Esophagus muscularis mucosa (tissue), 4 donors: ENCODE measurements at regions not wholly inside any gene's neighbourhood (a gene's known extent, or its start where the extent isn't known, plus 50 kb on each side); places are given as distances from the start of the nearest gene placed in this dataset.
A peak's percentile ranks its signal among the peaks of the same experiment; 100 is the strongest.
"Not testable (repeated sequence)": the region's sequence is repeated elsewhere in the genome, so short reads cannot be mapped to it uniquely, and the experiment has no call there.

ENCODE experiments used
- DNase-seq: peaks from one replicate; pipeline ENCODE4 v3.0.0-alpha.2; 2017; ENCODE audit errors: extremely low spot score
- H3K27ac ChIP-seq, 4 donors: fragments of 200-600 bp; sonication (generic); replicated peaks in 1 of 4; 1 replicate in 3 of 4; 2 replicates in 1 of 4; pipeline ENCODE4 v1.5.1; 2016 to 2019; ENCODE audit warnings: mild to moderate bottlenecking in 1 of 4
- H3K27me3 ChIP-seq, 4 donors: fragments of 200-600 bp; sonication (generic); one replicate each; pipeline versions ENCODE4 v1.5.1 to v1.6.0; 2016 to 2019
- H3K36me3 ChIP-seq, 4 donors: fragments of 200-600 bp; sonication (generic); one replicate each; pipeline ENCODE4 v1.5.1; 2016 to 2019
- H3K4me1 ChIP-seq, 4 donors: fragments of 200-600 bp; sonication (generic); one replicate each; pipeline ENCODE4 v1.5.1; 2016 to 2019
- H3K4me3 ChIP-seq, 4 donors: fragments of 200-600 bp; sonication (generic); 1 replicate in 2 of 4; 2 replicates in 2 of 4; pipeline ENCODE4 v1.5.1; 2016 to 2019; ENCODE audit warnings: mild to moderate bottlenecking in 4 of 4, moderate library complexity in 1 of 4
- H3K9me3 ChIP-seq, 4 donors: fragments of 200-600 bp; sonication (generic); 1 replicate in 3 of 4; 2 replicates in 1 of 4; pipeline ENCODE4 v1.5.1; 2016 to 2019
- EP300 ChIP-seq: sonication (generic); formaldehyde crosslinking; IDR thresholded peaks from one replicate; pipeline ENCODE4 v1.6.1; 2017; ENCODE audit warnings: antibody characterized with exemption
- POLR2A ChIP-seq: fragments of 450-650 bp; IDR thresholded peaks from one replicate; pipeline ENCODE4 v1.6.1; 2017; ENCODE audit warnings: antibody characterized with exemption, moderate library complexity, mild to moderate bottlenecking, low read depth
- POLR2AphosphoS5 ChIP-seq, 2 donors: sonication (generic); formaldehyde crosslinking; IDR thresholded peaks; one replicate each; pipeline ENCODE4 v1.6.1; 2017; ENCODE audit warnings: antibody characterized with exemption in 2 of 2
- WGBS: methylation state at CpG from one replicate; pipeline ENCODE4 v1.1.5; 2018; 5-methylcytosine and 5-hydroxymethylcytosine counted together
- intact Hi-C: fragments of 100-400 bp; cut with DNase I; formaldehyde crosslinking; loops from one replicate; pipeline ENCODE4 v1.15.1; 2023
- TF ChIP-seq, protein P1 (sequence below), 3 experiments: fragments of 200-600 bp in 2 of 3; fragments of 450-650 bp in 1 of 3; sonication (generic) in 2 of 3; IDR thresholded peaks; one replicate each; pipeline ENCODE4 v1.5.1; 2017 to 2019; ENCODE audit warnings: antibody characterized with exemption in 3 of 3, mild to moderate bottlenecking in 2 of 3, moderate library complexity in 1 of 3

DNA sequence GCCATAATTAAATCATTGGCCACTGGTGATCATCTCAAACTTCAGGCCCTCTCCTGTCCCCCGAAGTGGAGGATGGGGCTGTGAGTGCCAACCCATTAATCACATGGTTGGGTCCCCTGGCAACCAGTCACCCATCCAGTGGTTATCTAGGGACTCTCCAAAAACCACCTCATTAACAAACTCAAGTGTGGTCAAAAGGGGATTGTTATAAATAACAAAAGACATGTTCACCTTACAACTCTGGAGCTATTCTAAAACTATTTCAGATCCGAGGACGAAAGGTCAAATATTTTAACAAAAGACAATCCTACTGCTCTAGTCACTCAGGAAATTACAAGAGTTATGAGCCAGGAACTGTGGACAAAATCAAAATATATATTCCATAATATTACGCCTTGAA is 60.0 kb upstream of the PRNP start:
- H3K36me3 ChIP-seq, result no peaks in the 10 kb centered on the region
- peaks cover 0 to 3% (median 0%) of the 10 kb centered on the region in 4 donors for H3K27me3 ChIP-seq
- TF ChIP-seq EP300 (no peak), POLR2AphosphoS5 (IDR thresholded peaks at IDR 0.05) (no peak), POLR2A (no peak)
- TF ChIP-seq, protein P1, sequence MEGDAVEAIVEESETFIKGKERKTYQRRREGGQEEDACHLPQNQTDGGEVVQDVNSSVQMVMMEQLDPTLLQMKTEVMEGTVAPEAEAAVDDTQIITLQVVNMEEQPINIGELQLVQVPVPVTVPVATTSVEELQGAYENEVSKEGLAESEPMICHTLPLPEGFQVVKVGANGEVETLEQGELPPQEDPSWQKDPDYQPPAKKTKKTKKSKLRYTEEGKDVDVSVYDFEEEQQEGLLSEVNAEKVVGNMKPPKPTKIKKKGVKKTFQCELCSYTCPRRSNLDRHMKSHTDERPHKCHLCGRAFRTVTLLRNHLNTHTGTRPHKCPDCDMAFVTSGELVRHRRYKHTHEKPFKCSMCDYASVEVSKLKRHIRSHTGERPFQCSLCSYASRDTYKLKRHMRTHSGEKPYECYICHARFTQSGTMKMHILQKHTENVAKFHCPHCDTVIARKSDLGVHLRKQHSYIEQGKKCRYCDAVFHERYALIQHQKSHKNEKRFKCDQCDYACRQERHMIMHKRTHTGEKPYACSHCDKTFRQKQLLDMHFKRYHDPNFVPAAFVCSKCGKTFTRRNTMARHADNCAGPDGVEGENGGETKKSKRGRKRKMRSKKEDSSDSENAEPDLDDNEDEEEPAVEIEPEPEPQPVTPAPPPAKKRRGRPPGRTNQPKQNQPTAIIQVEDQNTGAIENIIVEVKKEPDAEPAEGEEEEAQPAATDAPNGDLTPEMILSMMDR (IDR thresholded peaks at IDR 0.05), result no peak
- no peak for DNase-seq
- H3K4me1 ChIP-seq, result no peaks in the 10 kb centered on the region
- no peak overlapping the region for H3K4me3 ChIP-seq
- H3K9me3 ChIP-seq, result peaks cover 0 to 8% (median 2%) of the 10 kb centered on the region in 4 donors
- H3K27ac ChIP-seq, result no peak overlapping the region
- intact Hi-C loops, result no loop called here
- WGBS, result 63% methylated on average over 4 of the region's 4 CpGs

DNA sequence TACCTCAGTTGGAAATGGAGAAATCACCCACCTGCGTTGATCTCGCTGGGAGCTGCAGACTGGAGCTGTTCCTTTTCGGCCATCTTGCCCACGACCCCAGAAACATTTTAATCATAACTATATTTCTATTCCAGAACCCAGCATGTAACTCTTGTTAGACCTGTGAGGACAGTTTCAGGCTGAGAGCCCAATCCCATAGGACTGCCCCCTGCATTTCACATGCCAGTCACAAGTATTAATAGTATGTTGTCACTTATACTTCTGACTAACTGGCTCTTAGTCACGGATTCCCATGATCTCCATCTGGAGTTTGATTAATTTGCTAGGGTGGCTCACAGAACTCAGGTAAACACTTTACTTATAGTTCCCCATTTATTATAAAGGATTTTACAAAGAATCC is 60.6 kb upstream of the PRNP start:
- TF ChIP-seq, protein P1 (IDR thresholded peaks at IDR 0.05), result no peak
- no peak for TF ChIP-seq POLR2A
- TF ChIP-seq POLR2AphosphoS5 (IDR thresholded peaks at IDR 0.05), result no peak
- TF ChIP-seq EP300, result no peak
- no peaks in the 10 kb centered on the region for H3K36me3 ChIP-seq
- intact Hi-C loops, result no loop called here
- no peak overlapping the region for H3K4me3 ChIP-seq
- WGBS, result 92% methylated on average over 5 of the region's 5 CpGs
- H3K9me3 ChIP-seq, result peaks cover 0 to 8% (median 2%) of the 10 kb centered on the region in 4 donors
- no peaks in the 10 kb centered on the region for H3K4me1 ChIP-seq
- peaks cover 0 to 3% (median 0%) of the 10 kb centered on the region in 4 donors for H3K27me3 ChIP-seq
- H3K27ac ChIP-seq, result no peak overlapping the region
- peak; percentile 29 for DNase-seq

DNA sequence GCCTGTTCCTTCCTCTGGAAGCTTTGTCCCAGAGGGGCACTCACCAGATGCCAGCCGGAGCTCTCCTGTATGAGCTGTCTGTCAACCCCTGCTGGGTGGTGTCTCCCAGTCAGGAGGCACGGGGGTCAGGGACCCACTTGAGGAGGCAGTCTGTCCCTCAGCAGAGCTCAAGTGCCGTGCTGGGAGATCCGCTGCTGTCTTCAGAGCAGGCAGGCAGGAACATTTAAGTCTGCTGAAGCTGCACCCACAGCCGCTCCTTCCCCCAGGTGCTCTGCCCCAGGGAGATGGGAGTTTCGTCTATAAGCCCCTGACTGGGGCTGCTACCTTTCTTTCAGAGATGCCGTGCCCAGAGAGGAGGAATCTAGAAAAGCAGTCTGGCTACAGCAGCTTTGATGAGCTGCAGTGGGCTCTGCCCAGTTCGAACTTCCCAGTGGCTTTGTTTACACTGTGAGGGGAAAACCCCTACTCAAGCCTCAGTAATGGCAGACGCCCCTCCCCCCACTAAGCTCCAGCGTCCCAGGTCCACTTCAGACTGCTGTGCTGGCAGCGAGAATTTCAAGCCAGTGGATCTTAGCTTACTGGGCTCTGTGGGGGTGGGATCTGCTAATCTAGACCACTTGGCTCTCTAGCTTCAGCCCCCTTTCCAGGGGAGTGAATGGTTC is 61.5 kb upstream of the PRNP start:
- H3K4me1 ChIP-seq, intact Hi-C loops, H3K27me3 ChIP-seq, H3K27ac ChIP-seq, H3K9me3 ChIP-seq, H3K4me3 ChIP-seq, DNase-seq, H3K36me3 ChIP-seq: not testable (repeated sequence)
- 85% methylated on average over 8 of the region's 11 CpGs for WGBS

DNA sequence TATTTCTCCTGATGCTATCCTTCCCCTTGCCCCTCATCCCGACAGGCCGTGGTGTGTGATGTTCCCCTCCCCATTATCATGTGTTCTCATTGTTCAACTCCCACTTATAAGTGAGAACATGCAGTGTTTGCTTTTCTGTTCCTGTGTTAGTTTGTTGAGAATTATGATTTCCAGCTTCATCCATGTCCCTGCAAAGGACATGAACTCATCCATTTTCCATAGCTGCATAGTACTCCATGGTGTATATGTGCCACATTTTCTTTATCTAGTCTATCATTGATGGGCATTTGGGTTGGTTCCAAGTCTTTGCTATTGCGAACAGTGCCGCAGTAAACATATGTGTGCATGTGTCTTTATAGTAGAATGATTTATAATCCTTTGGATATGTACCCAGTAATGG is 67.1 kb upstream of the PRNP start:
- intact Hi-C loops, H3K4me1 ChIP-seq, H3K27ac ChIP-seq, H3K27me3 ChIP-seq, H3K36me3 ChIP-seq, H3K4me3 ChIP-seq, DNase-seq, H3K9me3 ChIP-seq: not testable (repeated sequence)
- WGBS, result 97% methylated on average over 4 of the region's 4 CpGs

DNA sequence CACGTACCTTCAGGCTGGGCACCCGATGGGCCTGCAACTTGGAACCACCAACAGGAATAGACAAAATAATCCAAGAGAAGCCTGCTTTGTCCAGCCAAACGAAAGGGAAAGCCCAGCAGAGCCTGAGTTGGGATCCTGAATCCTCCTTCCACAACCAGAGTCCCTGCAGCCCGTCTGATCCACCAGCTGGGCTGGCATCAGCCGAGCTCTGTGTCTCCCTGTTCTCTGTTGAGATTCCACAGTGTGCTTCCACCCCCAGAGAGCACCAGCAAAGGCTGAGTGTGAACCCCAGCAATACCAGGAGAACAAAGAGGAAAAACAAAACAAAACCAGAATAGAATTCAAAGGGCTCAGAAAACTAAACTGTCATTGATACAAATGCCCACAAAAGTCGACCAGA is 68.8 kb upstream of the PRNP start:
- no peak overlapping the region for H3K4me3 ChIP-seq
- intact Hi-C loops, result no loop called here
- no peaks in the 10 kb centered on the region for H3K36me3 ChIP-seq
- no peaks in the 10 kb centered on the region for H3K9me3 ChIP-seq
- no peak for TF ChIP-seq POLR2AphosphoS5 (IDR thresholded peaks at IDR 0.05)
- TF ChIP-seq EP300, result no peak
- TF ChIP-seq POLR2A, result no peak
- TF ChIP-seq, protein P1 (IDR thresholded peaks at IDR 0.05), result no peak
- no peaks in the 10 kb centered on the region for H3K27me3 ChIP-seq
- 75% methylated on average over 6 of the region's 6 CpGs for WGBS
- H3K4me1 ChIP-seq, result peaks cover 0 to 10% (median 7%) of the 10 kb centered on the region in 4 donors
- peak; percentile 86 for DNase-seq
- H3K27ac ChIP-seq, result no peak overlapping the region

DNA sequence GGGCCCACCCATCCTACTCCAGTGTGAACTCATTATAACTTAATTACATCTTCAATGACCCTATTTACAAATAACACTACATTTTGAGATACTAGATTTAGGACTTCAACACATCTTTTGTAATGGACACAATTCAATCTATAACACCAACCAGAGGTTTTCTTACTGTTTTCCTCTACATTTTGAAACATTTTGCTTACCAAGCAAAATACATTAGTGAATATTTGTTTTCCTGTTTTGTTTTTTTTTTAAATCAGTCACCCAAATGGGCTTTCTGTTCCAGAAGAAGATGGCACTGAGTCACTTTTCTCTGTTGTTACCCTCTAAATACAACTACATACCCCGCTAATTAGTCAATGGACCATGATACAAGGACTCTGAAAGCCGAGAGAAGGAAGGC is 69.2 kb upstream of the PRNP start:
- intact Hi-C loops, result no loop called here
- H3K4me3 ChIP-seq, result no peak overlapping the region
- no peaks in the 10 kb centered on the region for H3K36me3 ChIP-seq
- H3K27me3 ChIP-seq, result no peaks in the 10 kb centered on the region
- peaks cover 0 to 10% (median 7%) of the 10 kb centered on the region in 4 donors for H3K4me1 ChIP-seq
- TF ChIP-seq EP300, result no peak
- no peak for TF ChIP-seq POLR2AphosphoS5 (IDR thresholded peaks at IDR 0.05)
- no peak for TF ChIP-seq POLR2A
- TF ChIP-seq, protein P1 (IDR thresholded peaks at IDR 0.05), result no peak
- no peak overlapping the region for H3K27ac ChIP-seq
- H3K9me3 ChIP-seq, result no peaks in the 10 kb centered on the region
- DNase-seq, result no peak
- 97% methylated on average over 2 of the region's 2 CpGs for WGBS
